GM19238 (cell line): ENCODE measurements at regions not wholly inside any gene's neighbourhood (a gene's known extent, or its start where the extent isn't known, plus 50 kb on each side); places are given as distances from the start of the nearest gene placed in this dataset.
"Not testable (repeated sequence)": the region's sequence is repeated elsewhere in the genome, so short reads cannot be mapped to it uniquely, and the experiment has no call there.

Experiments
- DNase-seq: peaks from one replicate; pipeline ENCODE4 v3.0.0; 2011; ENCODE audit warnings: low spot score; ENCODE audit not compliant: insufficient read length

DNA sequence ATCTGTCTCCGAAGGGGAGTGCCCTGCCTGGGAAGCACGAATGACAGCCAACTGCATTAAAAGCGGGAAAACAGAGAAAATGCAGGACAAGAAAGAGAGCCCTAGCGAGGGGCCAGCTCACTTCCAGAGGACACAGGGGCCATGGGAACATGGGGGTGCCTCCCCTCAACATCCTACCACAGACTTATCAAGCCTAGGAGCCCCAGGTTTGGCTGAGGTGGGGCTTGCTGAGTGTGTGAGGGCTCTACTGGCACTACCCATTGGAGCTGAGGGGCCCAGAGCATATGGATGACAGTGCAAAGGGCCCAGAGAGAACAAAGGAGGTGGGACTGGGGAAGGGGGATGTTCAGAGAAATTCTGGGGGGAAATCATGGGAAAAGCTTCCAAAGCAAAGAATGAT, 101.8 kb downstream of the PJA1 start:
- DNase-seq: no peak

- no peak for DNase-seq
Observed at GRCh38 chrX:69062493-69062892, 102.8 kb downstream of the PJA1 start.

- no peak for DNase-seq
Observed at GRCh38 chrX:69060631-69061408, 104.4 kb downstream of the PJA1 start.

- no peak for DNase-seq
Observed at GRCh38 chrX:69055193-69055592, 110.1 kb downstream of the PJA1 start.

DNA sequence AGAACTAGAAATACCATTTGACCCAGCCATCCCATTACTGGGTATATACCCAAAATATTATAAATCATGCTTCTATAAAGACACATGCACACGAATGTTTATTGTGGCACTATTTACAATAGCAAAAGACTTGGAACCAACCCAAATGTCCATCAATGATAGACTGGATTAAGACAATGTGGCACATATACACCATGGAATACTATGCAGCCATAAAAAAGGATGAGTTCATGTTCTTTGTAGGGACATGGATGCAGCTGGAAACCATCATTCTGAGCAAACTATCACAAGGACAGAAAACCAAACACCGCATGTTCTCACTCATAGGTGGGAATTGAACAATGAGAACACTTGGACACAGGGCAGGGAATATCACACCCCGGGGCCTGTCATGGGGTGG, 110.8 kb downstream of the PJA1 start:
- DNase-seq: not testable (repeated sequence)

- no peak for DNase-seq
Observed at GRCh38 chrX:69051901-69052300, 113.4 kb downstream of the PJA1 start.

DNA sequence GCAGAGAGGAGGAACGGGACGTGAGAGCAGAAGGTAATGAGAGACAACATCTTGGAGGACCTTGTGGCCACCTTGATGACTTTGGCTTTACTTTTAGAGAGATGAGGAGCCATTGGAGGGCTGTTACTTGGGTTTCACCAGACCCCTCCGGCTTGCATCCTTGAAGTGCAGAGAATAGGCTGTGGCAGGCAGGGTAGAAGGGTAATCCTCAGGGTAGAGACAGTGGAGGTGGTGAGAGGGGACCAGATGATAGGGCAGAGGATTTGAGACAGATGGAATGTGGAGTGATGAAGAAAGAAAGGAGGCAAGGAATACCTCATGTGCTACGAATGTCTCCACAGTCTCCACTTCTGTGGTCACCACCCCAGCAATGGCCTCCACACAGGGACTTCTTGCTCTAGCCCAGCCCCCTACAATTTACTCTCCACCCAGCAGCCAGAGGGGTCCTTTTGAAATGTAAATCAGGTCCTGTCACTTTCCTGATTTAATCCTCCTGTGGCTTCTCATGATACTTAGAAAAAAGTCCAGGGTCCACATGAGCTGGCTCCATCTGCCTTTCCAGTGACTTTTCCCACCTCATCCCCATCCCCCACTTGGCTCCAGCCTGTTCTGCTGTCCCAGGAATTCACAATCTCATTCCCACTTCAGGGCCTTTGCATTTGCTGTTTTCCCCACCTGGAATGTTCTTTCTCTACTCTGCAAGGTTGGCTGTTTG, 115.0 kb downstream of the PJA1 start:
- no peak for DNase-seq

DNA sequence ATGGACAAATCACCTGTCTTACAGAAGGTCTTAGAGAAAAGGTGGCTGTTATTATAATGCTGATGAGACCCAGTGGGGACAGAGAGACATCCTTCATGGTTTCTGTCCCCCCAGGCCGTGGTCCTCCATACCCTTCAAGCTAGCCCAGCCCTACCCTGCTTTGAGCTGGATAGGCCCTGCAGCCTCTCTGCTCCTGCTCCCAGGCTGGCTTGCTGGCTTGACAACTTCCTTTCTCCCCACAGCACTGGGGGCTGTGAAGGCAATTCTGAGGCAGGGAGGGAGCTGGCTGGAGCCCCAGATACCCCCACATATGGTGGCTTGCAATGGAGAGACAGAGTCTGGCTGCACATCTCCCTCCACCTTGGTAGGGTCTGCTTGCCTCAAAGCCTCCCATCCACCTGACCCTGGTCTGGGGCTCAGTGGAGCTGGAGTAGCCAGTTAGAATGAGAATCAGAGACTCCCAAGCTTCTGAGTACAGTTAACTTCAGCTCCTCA, 118.2 kb downstream of the PJA1 start:
- DNase-seq: no peak

DNA sequence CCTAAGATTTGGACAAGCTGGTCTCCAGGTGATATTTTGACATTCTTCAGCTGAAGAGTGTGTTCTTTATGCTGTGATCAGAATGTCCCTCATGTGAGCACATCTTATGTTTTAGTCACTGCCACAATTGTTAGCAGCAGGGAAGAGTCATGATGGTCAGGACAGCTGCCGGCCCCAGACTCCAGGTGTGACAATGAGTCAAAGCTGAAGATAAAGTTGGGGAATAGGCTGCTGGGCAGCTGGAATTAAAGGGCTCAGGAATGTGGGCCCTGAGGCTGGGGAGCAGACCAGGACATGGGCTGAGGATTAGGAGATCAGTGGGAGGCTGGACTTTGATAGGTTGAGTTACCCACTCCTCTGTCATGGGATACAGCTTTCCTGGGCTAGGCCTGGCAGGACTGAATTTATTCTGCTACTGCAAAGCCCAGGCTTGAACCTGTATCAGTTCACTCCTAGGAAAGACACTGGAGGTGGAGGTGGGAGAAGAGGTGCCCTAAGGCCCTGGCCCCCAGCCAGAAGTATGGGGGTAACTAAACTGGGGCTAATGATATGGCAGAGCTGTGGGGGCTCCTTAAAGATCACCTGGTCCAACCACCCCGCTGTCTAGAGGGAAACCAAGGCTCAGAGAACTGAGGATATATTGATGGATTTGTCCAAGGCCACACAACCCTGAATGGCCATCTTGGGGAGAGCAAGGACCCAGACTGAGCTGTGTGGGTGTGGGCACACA, 119.5 kb downstream of the PJA1 start:
- DNase-seq: no peak

DNA sequence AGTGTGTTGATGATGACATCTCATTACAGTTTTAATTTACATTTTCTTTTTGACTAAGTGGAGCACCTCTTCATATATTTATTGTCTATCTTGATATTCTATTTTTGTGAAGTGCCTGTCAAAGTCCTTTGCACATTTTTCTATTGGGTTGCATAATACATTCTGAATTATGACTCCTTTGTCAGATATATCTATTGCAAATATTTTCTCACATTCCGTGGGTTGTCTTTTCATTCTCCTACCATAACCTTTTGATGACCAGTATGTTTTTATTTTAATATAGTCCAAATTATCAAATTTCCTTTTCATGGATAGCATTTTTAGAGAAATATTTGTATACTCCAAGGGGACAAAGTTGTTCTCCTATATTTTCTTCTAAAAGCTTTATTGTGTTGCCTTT, 126.4 kb downstream of the PJA1 start:
- no peak for DNase-seq

GRCh38 chrX:69038188-69038587, 127.1 kb downstream of the PJA1 start:
- DNase-seq: no peak

GRCh38 chrX:69037786-69038185, 127.5 kb downstream of the PJA1 start:
- no peak for DNase-seq

- DNase-seq: no peak
Observed at GRCh38 chrX:69036674-69037573, 128.3 kb downstream of the PJA1 start.

DNA sequence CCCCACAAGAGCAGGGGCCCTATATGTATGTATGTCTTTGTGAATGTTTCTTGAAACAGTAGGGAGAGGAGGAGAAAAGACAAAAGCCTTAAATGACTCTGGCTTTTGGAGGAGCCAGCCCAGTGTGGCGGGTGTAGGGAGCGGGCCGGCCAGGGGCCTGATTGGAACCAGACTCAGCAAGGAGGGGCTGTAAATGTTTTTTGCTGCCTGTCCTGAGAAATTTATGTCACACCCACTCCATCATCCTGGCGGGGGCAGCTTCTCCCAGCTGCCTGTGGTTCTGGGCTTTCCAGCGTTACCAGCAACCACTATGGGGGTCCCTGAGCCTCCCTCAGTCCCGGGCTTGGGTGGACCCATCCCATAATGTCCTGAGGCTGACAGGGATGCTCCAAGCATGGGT, 130.8 kb downstream of the PJA1 start:
- DNase-seq: no peak

- no peak for DNase-seq
Observed at GRCh38 chrX:69033936-69034335, 131.3 kb downstream of the PJA1 start.

GRCh38 chrX:69032601-69033000, 132.7 kb downstream of the PJA1 start:
- DNase-seq: no peak

DNA sequence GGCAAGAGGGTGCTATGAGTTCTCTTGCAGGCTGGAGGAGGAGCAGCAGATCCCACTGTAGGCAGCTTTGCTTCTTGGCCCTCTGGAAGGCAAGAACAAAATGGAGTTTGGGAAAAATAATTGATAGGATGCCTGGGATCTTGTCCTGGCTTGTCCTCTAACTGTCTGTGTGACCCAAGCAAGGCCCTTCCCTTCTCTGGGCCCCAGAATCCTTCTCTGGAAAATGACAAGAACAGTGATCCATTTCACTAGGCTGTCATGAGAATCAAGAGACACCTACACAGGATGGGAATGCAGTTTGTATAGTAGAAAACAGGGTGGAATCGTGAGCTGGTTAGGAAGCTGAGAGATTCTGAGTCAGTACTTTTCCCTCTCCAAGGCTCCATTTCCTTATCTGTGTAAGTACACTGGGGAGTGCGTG, 133.3 kb downstream of the PJA1 start:
- no peak for DNase-seq

DNA sequence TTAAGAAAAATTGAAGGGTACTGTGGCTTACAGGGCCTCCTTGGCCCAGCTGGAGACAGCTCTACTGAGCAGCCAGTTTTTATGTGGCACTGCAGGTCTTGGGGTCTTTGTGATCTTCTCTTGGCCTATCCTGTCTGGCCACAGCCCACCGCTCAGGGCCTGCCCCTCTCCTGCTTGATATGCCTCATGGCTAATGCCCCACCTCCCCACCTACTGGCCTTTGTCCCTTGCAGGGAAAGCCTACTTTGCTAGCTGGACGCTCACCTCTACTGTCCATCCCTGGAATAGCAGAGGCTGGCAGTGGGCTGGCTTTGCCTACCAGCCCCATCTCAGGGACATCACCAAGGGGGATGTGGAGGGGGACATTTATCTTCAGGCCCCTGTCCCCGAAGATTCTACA, 134.1 kb downstream of the PJA1 start:
- no peak for DNase-seq

DNA sequence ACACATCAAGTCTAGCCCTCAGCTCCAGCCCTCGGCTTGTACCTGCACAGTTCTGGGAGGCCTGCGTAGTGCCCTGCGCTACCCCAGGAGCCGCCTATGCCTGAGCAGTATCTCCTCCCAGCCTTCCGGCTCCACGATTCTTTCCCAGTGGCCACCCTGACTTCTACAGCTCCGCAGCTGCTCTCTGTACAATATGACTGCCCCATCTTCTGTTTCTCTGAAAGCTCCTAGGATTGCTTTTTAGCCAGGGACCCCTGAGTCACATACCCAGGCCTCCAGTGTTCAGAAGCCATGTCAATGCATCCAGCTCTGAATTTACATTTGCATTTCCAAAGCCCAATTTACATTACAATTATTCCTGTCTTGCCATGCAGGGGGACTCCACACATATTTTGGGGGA, 135.5 kb downstream of the PJA1 start:
- DNase-seq: no peak

DNA sequence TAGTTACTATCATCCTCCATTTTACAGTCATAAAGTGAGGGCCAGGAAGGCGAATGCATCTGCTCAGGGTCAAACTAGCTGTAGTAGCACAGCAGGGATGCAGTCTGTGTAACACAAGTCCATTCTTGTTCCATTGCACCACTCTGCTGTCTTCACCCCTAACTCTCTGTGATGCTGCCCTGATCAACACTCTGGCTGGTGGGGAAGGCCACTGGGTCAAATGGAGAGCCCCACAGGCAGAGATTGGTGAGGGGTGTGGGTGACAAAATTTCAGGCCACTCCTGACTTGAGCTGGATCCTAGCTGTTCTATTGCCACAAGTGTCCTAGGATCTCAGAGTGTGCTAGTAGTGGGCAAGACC, 136.5 kb downstream of the PJA1 start:
- DNase-seq: no peak
